HEK293T (cell line): ENCODE measurements at regions not wholly inside any gene's neighbourhood (a gene's known extent, or its start where the extent isn't known, plus 50 kb on each side); places are given as distances from the start of the nearest gene placed in this dataset.

Experiments
- BHLHE40 ChIP-seq: fragments of 450-650 bp; IDR thresholded peaks from 2 replicates; pipeline ENCODE4 v1.6.1; 2016; ENCODE audit warnings: mild to moderate bottlenecking, moderate library complexity, borderline replicate concordance
- ELF4 ChIP-seq: fragments of 450-650 bp; IDR thresholded peaks from 2 replicates; pipeline ENCODE4 v1.6.1; 2017; ENCODE audit warnings: antibody characterized with exemption
- FOXA1 ChIP-seq: fragments of 450-650 bp; IDR thresholded peaks from 2 replicates; pipeline ENCODE4 v1.6.1; 2016; ENCODE audit warnings: mild to moderate bottlenecking
- FOXK2 ChIP-seq: fragments of 450-650 bp; IDR thresholded peaks from 2 replicates; pipeline ENCODE4 v1.6.1; 2016; ENCODE audit warnings: mild to moderate bottlenecking
- FOXM1 ChIP-seq: fragments of 450-650 bp; IDR thresholded peaks from 2 replicates; pipeline ENCODE4 v1.6.1; 2017; ENCODE audit warnings: mild to moderate bottlenecking, borderline replicate concordance
- HDGF ChIP-seq: fragments of 450-650 bp; IDR thresholded peaks from 2 replicates; pipeline ENCODE4 v1.6.1; 2017; ENCODE audit warnings: antibody characterized with exemption, borderline replicate concordance
- NFRKB ChIP-seq: fragments of 450-650 bp; IDR thresholded peaks from 2 replicates; pipeline ENCODE4 v1.6.1; 2016; ENCODE audit warnings: mild to moderate bottlenecking, moderate library complexity
- SP1 ChIP-seq: fragments of 450-650 bp; IDR thresholded peaks from 2 replicates; pipeline ENCODE4 v1.6.1; 2017
- SUZ12 ChIP-seq: fragments of 450-650 bp; IDR thresholded peaks from 2 replicates; pipeline ENCODE4 v1.6.1; 2016; ENCODE audit warnings: mild to moderate bottlenecking

GRCh38 chr10:36036137-36036536, 394.0 kb upstream of the FZD8 start:
- TF ChIP-seq BHLHE40 = no peak
- no peak for TF ChIP-seq SP1
- no peak for TF ChIP-seq NFRKB
- TF ChIP-seq HDGF = no peak
- TF ChIP-seq FOXM1 = no peak
- TF ChIP-seq FOXK2 = no peak
- no peak for TF ChIP-seq ELF4
- no peak for TF ChIP-seq FOXA1
- TF ChIP-seq SUZ12 = no peak
